GM21825 (cell line): ENCODE measurements at regions not wholly inside any gene's neighbourhood (a gene's known extent, or its start where the extent isn't known, plus 50 kb on each side); places are given as distances from the start of the nearest gene placed in this dataset.
A peak's percentile ranks its signal among the peaks of the same experiment; 100 is the strongest.

Experiments
- ATAC-seq: cut with Tn5 transposase; IDR thresholded peaks from one replicate; pipeline ENCODE4 v1.9.1; 2021; ENCODE audit warnings: mild to moderate bottlenecking, moderate library complexity; ENCODE audit not compliant: unreplicated experiment

DNA sequence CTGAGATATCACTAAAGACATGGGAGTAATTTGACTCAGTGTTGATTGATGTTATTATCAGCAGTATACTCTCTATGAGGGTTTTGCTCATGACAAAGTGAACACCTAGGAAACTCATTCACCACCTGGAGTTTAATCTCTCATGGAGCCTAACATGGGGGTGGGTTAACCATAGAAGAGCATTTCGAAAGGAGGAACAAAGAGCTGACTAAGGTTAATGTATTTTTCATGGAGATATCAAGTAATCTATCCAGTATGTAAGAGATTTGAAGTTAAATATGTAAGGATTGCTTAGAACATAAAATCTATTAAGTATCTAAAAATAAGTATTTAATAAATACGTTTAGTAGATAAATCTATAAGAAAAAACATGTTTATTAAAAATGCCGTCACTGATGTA is 917.8 kb downstream of the EPHA4 start:
- no peak for ATAC-seq

DNA sequence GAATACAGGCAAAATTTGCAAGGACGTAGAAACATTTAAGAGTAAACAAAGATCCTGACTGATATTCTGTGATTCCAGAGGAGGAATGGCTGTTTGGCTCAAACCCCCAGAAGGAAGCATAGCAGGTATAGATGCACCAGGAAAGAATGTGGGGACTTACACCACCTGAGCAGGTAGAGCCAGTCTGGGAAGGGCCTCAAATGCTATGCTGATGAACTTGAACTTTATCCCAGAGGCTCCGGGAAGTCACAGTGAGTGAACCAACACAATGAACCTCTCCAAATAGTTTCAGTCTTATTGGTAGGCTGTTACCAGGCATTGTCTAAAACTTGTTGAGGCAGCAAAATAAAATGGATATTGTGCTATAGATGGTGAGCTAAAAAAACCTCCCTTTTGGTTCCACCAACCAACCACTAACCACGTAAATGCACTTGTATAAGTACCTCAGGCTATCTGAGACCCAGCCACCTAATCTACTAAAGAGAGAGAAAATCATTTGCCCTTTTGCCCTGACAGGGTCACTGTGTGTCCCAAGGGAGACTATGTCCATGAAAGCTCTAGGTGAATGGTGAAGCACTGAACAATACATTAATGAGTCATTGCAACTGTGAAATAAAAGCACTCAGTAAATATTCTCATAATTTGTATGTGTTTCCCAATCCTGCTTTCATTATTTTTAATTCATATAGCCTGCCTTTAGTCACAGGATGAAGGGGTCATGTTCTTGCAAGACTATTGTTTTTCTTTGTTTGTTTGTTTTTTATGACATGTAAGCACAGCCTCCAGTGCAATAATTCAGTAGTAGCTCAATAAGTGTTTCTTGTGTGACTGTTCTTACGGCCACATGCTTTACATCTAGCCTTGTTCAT is 911.6 kb downstream of the EPHA4 start:
- no peak for ATAC-seq

DNA sequence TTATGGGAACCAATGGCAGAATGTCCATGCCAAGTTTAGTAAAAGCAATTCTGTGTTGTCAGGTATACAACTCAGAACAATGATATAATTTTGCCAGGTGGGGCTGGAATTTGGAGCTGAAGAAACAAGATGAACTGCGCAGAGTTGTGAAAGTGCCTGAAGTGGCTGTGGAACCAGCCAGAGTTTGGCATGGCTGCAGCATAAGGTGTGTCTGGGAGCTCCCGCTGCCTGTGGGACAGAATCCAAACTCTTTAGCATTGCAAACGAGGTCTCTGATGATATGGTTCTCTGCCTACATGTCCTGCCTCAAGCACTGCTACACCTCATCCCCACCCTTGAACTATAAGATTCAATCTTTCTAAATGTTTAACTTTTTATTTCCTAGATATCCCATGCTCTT is 909.7 kb downstream of the EPHA4 start:
- no peak for ATAC-seq

DNA sequence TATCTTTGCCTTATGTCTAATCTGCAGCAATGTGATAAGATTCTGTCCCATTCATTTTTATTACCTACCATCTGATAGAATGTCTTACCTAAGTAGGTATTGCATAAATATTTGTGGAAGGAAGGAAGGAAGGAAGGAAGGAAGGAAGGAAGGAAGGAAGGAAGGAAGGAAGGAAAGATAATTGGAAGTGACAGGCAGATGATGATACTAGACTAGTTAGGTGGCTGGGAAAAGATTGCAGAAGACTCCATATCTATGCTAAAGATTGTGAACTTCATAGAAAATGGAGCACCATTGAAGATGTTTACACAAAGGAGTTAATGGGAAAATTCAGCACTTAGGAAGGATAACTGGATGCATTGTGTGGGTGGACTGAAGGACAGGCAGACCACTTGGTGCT is 909.0 kb downstream of the EPHA4 start:
- ATAC-seq: no peak

DNA sequence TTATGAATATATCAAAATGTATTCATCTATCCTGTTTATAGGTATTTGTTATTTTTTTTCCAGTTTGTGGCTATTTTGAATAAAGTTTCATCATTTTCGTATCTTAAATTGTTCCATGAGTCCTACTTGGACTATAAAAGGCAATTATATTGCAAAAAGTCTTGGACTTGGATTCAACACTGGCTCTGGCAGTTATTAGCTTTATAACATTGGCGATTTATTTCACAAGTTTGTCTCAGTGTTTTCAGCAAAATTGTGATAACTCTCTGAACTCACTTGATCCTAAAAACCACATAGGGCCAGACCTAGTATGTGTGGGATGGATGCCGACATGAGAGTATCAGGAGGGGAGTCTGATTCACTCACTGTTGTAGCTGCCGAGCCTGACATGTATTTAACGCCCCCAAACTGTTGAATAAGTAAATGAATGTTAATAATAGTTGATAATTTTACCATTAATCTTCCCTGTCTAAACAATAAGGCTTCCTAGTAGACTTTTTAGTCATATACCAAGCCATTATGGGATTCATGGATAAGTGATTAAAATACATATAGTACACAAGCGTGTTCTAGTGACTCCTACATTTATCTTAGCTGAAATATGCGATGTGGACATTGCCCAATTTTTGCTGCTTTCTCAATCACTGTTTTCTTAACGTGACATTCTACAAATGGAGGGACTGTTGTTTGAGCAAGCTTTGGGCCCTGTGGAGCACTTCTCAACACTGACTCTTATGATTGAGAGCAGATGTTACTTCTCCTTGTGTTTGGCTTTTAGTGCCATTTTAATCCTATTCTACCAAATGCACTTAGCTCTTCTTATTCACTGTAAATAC is 907.6 kb downstream of the EPHA4 start:
- no peak for ATAC-seq

DNA sequence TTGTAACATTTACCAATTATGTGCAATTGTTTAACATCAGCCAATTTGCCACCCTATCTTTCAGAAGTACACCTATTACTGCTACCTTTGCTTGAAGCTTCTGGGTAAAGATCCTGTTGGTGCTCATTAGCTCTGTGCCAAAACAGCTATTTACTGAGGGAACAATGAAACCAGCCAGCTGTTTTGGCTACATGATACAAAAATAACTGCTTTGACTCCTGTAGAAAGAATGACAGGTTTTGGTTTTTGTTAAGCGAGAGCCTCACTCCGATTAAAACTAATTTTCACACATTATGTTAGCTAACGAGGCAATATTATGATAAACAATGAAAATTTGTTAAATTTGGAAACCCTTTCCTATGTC is 907.0 kb downstream of the EPHA4 start:
- ATAC-seq: no peak

DNA sequence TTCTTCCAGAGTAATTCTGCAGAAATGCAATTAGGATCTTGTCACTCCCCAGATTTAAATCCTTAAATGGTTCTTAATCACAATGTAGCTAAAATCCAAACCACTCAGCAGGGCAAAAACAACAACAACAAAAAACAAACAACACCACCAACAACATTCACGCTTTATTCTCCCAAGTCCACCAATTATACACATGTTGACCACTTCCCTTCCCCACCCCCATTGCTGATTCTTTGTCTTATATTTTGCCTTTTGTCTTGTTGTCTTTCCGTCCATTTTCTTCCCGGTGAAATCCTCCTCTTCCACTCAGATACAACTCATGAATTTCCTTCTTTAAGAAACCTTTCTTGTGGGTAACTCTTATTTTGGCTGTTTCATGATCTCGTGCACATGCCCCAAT is 902.8 kb downstream of the EPHA4 start:
- ATAC-seq: no peak

DNA sequence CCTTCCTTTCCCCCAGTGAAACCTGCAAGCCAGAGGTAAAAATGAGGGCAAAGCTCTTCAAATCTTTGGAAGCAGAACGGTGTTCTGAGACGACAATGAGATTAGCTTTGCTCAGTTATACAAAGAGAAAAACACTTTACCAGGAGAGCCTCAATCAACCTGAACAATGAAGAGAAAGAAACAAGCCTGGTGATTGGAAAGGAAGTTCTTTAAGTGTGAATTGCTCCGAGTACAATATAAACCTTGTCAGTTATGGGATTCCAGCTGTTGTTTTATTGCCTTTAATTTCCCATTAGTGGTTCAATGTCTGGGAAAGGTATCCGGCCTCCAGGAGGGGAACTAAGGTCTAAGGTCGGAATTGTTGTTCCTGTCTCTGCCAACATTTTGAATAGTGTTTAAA is 901.6 kb downstream of the EPHA4 start:
- ATAC-seq: no peak

DNA sequence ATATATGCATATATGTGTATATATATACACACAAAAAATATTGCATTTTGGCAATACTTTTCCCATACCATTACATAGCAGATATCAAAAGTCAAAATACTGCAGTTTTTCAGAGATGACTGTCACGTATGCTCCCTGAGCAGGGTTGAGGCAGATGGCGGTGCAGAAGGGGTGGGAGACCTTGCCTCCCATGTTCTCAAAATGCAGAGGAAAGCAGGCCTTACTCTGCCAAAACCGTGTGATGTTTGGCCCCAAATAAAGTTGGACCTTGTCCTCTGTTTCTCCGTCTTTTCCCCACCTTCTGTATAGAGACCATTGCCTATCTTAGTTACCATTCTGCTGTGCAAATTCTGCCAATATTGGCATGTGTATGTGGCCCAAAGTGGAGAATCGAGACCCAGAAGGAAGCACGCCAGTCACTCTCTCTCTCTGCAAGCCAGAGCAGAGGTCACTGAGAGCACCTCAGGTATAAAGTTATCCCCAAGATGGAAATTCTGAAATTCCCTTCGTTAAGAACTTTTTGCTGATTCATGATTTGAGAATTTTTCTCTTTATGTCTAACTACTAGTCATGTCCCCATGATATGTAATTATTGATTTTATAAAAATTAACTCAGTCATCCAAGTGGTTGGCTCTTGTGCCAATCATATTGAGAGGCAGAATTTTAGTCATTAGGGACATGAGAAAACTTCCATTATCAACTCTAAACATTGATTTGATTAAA is 898.8 kb downstream of the EPHA4 start:
- ATAC-seq: no peak

DNA sequence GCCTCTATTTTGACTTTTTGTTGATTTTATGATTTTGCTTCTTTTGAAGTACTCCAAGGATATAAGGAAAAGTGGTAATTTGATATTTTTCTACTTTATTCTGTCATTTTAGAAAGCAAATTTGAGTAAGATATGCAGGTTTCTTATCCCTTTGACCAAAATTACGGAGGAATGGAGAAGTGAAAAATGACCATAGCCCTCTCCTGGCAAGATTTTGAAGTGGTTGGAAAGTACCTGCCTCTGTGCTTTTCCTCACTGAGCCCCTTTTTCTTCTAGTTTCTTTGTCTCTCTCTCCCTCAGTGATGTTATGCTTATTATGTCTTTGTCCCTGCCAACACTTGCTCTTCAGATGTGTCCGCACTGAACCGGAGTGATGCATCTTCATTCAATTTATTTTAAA is 898.1 kb downstream of the EPHA4 start:
- ATAC-seq: peak; percentile 57

DNA sequence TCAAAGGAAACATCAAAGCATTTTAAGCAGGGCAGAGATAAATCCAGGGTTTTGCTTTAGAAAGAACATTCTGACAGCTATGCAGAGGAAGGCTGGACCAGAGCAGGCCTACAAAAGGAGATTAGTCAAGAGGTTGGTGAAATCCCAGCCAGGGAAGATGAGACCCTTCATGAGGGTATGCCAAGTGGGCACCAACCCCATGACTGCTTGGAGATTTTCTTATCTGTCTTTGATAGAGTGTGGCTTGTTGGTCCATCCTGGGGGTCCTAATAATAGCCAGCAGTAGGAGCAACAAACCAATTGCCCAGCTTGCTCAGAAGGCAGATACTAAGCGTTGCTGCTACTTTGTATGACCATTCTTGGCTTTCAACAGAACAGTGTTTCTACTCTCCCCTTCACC is 895.4 kb downstream of the EPHA4 start:
- ATAC-seq: no peak

DNA sequence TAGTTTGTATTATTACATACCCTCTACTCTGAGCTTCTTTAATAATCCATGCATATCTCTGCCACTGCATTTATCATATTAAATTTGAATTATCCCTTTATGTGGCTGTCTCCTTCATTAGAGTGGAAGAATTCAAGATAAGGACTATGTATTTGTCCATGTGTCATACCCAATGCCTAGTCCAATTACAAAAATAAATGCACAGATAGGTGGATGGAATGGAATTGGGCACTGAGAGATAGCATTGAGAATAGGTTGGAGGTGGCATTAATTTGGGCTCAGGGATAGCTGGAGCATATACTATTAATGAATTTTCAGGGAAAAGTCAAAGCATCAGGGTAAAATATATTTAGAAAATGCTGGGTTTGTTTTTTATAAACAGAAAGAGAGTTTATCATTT is 893.2 kb downstream of the EPHA4 start:
- ATAC-seq: no peak

DNA sequence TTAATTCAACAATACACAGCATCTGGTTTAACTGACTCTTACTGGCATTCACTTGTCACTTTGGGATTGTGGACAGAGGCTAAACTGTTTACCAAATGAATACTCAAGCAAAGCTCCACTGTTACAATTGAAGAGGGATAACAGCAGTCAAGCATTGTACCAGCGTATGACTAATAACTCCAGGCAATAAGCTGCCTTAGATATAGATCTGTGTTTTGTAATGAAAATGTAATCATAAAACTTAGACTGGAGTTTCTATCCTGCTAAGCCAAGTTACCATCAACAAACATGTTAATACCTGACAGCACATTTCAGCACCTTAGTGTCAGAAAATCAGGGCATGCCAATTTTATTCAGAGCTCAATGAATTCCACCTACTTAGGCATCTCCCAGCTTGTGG is 889.5 kb downstream of the EPHA4 start:
- no peak for ATAC-seq

DNA sequence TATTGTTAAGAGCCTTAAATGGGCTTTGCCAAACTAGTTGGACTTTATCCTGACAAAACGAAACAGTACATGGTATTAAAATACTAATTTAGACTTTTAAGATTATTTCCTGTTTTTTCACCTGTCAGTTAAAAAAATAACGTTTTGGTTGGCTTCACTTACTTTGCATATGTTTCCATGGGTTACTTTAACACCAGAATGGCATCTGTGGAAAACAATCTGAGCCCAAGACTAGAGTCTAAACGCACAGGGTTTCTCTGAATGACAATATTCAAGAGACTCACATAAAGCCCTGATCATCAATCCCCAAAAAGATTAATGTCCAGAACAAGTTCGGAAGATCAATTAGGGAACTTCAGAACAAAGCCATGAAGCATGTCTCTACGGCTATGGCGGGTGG is 888.0 kb downstream of the EPHA4 start:
- no peak for ATAC-seq

DNA sequence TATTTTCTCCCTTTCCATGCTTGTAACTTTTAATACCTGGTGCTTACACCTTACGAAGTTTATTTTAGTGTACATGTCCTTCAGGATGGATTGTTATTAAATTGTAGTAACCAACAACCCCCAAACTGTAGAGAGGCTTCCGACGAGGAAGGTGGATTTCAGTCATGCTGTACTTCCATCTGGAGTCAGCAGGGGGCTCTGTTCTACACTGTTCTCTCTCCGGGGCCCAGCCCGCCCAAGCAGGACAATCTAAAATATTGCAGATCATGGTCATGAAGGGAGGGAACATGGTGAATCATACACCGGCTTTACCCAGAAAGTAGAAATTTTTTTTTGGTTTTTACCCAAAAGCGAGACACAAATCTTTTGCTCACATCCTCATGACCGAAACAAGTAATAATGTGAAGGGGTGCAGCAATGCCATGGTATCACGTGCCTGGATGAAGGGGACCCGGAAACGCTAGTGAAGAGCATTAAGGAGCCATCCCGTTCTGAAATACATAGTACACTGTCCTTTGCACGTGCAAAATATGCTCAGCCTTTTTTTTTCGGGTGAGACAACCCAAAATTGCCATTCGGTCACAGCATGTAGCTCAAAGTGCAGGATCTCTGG is 884.8 kb downstream of the EPHA4 start:
- peak; percentile 94 for ATAC-seq

DNA sequence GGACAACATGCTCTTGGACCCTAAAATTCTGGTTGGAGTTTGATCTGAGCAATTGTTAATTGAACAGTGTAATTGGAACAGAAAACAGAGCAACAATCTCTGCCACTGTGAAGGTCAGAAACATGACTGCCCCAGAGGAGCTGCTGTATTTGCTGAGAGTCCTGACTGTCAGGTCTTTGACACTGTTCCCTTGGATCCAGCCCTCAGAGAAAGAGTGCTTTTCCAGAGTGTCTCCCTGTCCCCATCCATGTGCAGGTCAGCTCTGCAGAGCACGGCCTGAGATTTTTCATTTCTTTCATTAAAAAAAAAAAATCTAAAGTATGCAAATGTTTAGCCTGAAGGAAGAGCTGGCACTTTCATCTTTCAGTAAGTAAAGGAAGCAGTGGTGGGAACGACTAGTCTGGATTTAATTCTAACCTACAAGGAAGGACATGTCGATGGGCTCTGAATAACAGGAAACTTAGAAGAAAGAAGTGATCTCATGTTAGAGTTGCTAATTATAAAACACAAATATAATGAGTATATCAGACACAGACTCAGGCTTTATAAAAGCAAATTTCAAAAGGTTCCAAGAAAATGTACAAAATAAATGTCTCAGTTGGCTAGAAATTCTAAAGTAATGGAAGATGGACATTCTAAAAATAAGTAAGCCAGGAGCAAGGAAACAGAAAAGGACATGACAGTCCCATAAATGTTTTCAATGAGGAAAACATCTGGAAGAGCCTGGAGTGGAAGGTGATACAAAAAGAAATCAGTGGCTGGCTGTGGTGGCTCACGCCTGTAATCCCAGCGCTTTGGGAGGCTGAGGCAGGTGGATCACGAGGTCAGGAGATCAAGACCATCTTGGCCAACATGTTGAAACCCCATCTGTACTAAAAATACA is 876.5 kb downstream of the EPHA4 start:
- no peak for ATAC-seq

DNA sequence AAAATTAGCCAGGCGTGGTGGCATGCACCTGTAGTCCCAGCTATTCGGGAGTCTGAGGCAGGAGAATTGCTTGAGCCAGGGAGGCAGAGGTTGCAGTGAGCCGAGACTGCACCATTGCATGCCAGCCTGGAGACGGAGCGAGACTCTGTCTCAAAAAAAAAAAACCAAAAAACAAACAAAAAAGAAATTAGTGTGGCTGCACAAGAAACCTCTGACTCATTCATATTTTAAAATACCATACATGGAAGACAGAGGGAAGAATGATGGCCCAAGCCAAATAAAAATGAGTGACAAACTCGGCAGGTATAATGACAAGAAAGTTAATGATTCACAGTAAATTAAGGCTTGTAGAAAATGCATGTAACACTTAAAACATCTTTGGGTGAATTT is 875.8 kb downstream of the EPHA4 start:
- ATAC-seq: no peak

DNA sequence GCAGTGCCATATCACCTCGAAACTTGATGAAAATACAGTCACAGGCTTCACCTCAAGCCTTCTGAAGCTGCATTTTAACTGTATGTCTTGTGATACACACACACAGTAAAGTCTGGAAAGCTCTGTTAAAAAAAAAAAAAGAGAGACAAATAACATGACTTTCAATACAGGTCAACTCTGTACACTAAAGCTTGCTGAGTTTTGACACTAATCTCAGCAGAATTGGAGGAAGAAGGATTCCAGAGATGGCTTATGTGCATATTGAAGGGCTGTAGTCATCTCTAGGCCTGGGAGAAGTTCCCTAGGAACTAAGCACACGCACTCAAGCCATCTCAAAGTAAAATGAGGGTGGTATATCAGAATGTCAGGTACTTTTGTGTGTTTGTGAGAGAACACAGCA is 875.1 kb downstream of the EPHA4 start:
- ATAC-seq: no peak

DNA sequence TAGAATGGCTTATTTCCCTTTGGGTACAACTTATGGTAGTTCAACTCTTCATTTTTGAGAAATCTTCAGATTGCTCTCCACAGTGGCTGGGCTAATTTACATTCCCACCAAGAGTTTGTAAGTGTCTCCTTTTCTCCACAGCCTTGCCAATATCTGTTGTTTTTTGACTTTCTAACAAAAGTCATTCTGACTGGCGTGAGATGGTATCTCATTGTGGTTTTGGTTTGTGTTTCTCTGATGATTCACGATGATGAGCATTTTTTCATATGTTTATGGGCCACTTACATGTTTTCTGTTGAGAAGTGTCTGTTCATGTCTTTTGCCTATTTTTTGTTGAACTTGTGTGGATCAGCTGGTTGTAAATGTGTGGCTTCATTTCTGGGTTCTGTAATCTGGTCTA is 871.0 kb downstream of the EPHA4 start:
- no peak for ATAC-seq

DNA sequence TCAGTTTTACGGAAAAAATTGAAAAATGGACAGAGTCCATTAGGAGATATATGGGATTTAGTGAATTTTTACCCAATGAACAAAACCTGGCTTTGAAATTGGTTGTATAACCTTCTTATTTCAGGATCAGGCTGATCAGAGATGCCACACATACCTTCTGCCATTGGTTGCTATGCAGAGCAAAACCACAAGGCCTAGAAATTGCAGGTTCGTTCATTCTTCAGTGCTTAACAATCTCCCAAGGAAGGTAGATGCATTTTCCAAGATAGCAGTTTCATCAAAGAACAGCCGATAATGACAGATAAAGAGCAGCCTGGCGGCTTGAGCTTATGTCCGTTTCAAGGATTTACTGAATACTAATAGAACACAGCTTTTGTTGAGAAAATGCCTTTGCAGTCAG is 868.8 kb downstream of the EPHA4 start:
- no peak for ATAC-seq
